Hematopoietic multipotent progenitor cell treated with erythropoietin and hydrocortisone succinate and interleukin-3 and kit ligand, for 17 days (in vitro differentiated cells): ENCODE measurements at regions not wholly inside any gene's neighbourhood (a gene's known extent, or its start where the extent isn't known, plus 50 kb on each side); places are given as distances from the start of the nearest gene placed in this dataset.

ENCODE experiments used
- DNase-seq: peaks from one replicate; pipeline ENCODE4 v3.0.0-alpha.2; 2015; ENCODE audit warnings: low spot score

DNA sequence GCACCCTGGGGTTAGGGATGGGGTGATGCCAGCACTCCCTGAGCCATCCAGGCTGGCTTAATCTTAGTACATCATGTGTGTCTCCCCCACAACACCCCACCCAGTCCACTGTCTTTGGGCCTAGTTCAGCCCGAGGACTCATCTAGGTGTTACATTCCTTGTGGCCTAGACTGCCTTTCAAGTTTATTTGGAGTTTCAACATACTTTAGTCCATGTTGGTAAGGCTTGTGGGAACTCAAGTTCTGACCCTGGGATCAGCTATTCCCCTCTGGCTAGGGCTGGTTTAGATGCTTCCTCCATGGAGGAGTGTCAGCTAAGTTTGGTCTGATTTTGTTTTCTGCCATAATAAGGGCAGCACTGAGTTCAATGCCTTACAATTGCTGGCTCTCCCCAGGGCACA, 302.4 kb downstream of the SMARCA2 start:
- no peak for DNase-seq

- DNase-seq, result no peak
Observed at GRCh38 chr9:2319421-2319820, 302.2 kb upstream of the VLDLR start.

GRCh38 chr9:2320114-2320513, 301.5 kb upstream of the VLDLR start:
- DNase-seq, result no peak

- no peak for DNase-seq
Observed at GRCh38 chr9:2320632-2321031, 301.0 kb upstream of the VLDLR start.

DNA sequence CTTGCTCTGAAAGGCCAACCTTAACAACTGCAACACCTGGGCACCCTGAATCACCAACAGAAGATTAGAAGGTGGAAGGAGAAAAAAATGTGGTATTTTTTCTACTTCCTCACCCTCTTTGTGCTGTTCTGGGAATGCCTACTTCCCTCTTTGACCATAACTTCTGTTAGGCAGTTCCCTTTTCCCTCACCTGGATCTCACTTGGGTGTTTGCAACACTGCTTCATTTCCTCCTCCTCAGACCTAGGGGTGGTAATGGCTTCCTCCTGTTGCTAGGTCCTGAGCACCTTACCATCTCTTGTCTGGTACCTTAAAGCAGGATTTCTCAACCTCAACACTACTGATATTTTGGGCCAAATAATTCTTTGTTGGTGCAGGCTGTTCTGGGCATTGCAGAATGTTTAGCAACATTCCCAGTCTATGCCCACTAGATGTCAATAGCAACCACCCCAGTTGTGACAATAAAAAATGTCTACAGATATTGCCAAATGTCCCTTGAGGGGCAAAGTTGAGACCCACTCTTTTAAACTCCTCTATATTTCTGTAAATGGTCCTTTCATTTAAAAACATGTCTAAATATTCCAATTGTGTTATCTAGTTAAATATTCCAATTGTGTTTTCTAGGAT, 300.0 kb upstream of the VLDLR start:
- no peak for DNase-seq

GRCh38 chr9:2324742-2325141, 296.8 kb upstream of the VLDLR start:
- no peak for DNase-seq

DNA sequence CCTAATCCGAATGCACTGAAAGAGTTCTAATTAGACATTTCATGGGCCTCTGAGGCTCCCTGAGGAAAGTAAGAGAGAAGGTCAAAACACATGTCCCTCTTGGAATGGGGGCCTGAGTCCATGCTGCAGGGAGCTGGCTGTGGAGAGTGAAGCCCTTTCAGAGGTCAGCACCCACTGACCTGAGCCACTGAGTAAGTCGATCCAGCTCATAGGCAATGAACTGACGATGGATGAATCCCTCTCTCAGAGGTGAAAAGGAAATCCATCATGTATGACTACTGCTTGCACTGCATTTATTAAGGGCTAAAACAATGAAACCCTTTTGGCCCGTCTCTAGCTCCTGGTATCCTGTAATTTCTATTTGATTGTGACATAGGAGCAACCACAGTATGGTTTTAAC, 288.9 kb upstream of the VLDLR start:
- no peak for DNase-seq

DNA sequence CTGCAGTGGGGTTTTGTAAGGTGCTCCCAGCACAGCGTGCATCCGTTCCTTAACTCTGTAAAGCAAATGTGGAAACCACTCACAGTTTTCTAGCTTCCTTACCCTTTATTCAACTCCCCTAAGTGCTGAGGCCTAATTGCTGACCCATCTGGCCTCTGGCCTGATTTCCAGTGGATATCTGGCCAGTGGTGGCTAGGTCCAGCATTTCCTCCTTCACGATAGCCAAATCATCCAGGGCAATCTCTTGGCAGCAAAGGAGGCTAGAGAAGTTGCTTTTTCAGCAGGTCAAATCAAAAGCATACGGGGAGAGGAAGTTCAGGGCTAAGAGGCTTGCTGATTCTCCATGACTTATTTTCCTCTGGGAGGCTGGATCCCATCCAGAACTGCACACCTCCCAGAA, 286.3 kb upstream of the VLDLR start:
- no peak for DNase-seq

GRCh38 chr9:2336055-2336454, 285.5 kb upstream of the VLDLR start:
- no peak for DNase-seq

DNA sequence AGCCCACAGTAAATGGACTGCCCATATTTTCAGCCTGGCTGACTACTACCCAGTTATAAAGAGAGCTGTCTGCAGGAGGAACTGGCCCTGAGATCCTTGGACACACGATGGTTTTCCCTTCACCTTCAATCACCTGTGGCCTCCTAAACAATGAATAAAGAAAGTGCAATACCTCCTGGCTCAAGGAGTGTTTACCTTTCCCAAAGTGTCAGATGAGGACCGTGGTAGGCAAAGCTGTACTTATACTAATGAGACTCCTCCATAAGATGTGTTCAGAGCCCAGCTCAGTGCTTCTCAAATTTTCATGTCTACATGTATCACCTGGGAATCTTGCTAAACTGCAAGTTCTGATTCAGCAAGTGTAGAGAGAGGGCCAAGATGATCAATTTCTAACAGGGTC, 284.5 kb upstream of the VLDLR start:
- no peak for DNase-seq

GRCh38 chr9:2337627-2338026, 284.0 kb upstream of the VLDLR start:
- DNase-seq, result no peak

DNA sequence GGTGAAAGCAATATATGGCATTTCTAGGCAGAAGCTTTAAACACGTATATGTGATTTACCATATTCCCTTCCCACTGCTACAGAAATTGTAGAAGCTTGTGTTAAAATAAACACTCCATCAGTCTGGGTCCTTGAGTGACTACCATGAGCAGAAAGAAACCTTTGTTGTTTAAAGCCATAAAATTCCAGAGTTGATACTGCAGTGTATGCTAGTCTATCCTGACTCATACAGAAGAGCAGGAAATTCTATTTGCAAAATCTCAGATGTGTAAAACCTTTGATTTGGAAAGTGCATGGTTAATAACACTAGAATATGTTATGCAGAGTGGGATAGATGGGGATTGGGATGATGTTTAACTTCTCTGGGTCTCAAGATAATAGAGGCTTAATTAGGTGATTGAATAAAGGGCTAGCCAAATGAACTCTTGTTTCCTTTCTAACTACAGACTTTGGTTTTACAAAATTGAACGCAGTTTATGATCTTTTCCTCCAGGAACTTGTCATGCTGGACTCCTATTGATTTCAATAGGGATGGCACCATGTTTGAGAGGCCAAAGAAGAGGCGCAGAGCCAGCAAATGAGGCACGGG, 282.7 kb upstream of the VLDLR start:
- DNase-seq, result no peak

- DNase-seq, result no peak
Observed at GRCh38 chr9:2339416-2339815, 282.2 kb upstream of the VLDLR start.

- DNase-seq, result no peak
Observed at GRCh38 chr9:2340046-2340760, 281.4 kb upstream of the VLDLR start.

DNA sequence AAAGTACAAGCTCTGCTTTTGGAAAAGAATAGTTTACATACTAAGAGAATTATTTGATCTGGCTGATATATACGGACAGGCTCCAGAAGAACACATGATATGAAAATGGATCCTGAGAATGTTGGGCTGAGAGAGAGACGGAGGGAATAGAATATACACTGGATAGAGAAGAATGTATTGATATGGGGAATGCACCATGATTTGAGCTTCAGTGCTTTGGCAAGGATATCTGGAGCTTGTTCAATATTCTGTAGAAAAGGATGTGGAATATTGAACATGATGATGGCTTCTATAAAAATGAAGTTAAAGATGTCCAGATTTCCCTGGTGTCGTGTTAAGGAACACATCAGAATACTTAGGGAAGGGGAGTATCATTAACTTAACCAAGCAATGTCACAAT, 280.5 kb upstream of the VLDLR start:
- no peak for DNase-seq

DNA sequence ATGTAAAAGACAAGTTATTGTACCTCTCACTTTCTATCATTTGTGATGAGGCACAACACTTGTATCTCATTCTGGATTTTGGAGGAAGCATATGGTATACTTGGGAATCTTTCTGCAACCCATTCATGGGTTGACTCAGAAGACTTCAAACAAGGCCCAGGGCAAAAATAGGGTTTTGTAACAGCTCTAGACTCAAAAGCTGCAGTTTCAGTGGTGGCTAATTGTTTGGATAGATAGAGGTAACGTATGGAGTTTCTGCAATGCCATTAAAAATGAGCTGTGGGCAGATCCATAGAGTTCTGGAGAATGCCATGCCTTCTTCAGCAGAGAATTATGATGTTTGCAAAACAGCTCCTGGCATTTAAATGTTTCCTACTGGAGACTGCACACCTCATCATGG, 279.6 kb upstream of the VLDLR start:
- no peak for DNase-seq

GRCh38 chr9:2343756-2344155, 277.8 kb upstream of the VLDLR start:
- no peak for DNase-seq

- no peak for DNase-seq
Observed at GRCh38 chr9:2344436-2344835, 277.2 kb upstream of the VLDLR start.

DNA sequence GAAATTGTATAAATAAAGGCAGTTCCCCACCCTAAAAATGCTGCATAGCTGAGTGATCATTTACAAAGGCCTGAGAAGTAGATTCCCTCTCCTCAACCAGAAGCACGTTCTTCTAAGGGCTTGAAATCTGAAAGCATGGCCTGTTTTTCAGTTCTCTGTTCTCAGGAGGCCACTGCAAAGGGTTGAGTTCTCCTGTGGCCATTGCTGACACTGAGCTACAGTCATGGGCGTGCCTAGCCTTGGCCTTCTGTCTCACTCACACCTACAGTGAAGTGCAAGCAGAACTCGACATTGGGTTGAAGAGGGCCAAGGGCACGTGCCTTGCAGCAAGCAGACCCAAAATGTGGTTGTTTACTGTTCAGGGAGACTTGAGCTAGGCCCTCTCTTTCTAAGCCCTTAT, 276.6 kb upstream of the VLDLR start:
- DNase-seq, result no peak

DNA sequence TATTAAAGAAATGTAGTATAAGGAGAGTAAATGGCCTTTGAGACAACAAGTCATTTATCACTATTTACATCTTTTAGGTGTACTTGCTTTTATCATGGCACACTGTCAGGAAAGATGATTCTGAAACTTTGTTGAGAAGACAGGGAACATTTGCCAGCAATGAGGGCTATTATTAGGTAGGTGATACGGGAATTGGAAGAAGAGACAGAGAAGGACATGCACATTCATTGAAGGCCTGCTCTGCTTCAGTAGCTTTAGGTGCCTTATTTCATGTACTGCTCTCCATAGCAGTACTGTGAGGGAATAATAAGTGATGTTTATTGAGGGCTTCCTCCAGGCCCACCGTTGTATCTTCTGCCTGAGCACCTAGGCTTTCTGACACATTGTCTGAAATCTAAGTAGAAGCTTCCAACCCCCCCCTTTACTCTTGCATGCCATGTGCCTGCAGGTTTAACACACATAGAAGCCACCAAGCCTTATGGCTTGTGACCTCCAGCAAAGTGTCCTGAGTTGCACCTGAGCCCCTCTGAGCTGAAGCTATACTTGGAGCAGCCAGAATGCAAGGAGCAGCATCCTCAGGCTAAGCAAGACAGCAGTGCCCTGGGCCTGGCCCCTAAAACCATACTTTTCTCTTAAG, 275.2 kb upstream of the VLDLR start:
- DNase-seq, result no peak

DNA sequence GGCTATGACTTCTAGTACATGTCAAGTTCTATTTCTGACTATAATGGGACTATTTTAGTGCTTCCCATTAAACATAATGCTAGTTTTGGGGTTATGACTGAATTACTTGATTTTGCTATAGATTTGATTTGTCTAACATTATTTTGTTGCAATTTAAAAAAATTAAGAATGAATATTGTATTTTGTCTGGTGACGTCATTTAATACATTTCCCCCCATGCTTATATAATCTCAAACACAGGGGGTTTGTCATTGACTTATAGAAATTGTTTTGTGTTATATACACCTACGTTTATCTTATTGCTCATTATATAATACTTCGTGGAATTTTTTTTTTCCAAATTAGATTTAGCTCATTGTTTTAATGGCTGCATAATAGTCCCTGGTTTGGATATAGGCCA, 270.3 kb upstream of the VLDLR start:
- no peak for DNase-seq

GRCh38 chr9:2354216-2354615, 267.4 kb upstream of the VLDLR start:
- no peak for DNase-seq
